Chondrocyte (in vitro differentiated cells): ENCODE measurements at regions not wholly inside any gene's neighbourhood (a gene's known extent, or its start where the extent isn't known, plus 50 kb on each side); places are given as distances from the start of the nearest gene placed in this dataset.

Source experiments
- DNase-seq: peaks from one replicate; pipeline ENCODE4 v3.0.0; 2021; ENCODE audit warnings: mixed read lengths, low spot score
- H3K27ac Mint-ChIP-seq: one replicate; pipeline ENCODE4 v1.8.0; 2021; ENCODE audit warnings: mild to moderate bottlenecking, moderate library complexity, mixed read lengths; ENCODE audit not compliant: unreplicated experiment
- H3K27me3 Mint-ChIP-seq: 2 replicates; pipeline ENCODE4 v1.8.0; 2021; ENCODE audit warnings: low read depth, mixed read lengths
- H3K36me3 Mint-ChIP-seq: 2 replicates; pipeline ENCODE4 v1.8.0; 2021; ENCODE audit warnings: low read depth, mixed read lengths
- H3K4me1 Mint-ChIP-seq: 2 replicates; pipeline ENCODE4 v1.8.0; 2021; ENCODE audit warnings: low read depth, mild to moderate bottlenecking, mixed read lengths
- H3K4me3 Mint-ChIP-seq: one replicate; pipeline ENCODE4 v1.8.0; 2021; ENCODE audit warnings: mild to moderate bottlenecking, moderate library complexity, mixed read lengths; ENCODE audit not compliant: unreplicated experiment
- H3K9me3 Mint-ChIP-seq: 2 replicates; pipeline ENCODE4 v1.8.0; 2021; ENCODE audit warnings: low read depth, mixed read lengths
- CTCF ChIP-seq: fragments of 200-600 bp; sonication (generic); IDR thresholded peaks from 2 replicates; pipeline ENCODE4 v1.5.0; 2021; ENCODE audit warnings: antibody characterized with exemption, mild to moderate bottlenecking, moderate library complexity

GRCh38 chr10:84826704-84827103, 498.3 kb downstream of the CCSER2 start:
- Mint-ChIP-seq H3K36me3 (no peaks in the 10 kb centered on the region), H3K4me3 (no peak overlapping the region), H3K9me3 (no peaks in the 10 kb centered on the region), H3K4me1 (peaks cover 62% of the 10 kb centered on the region), H3K27ac (peak overlapping the region; percentile 79), H3K27me3 (no peaks in the 10 kb centered on the region)
- DNase-seq, result no peak
- no peak for TF ChIP-seq CTCF

- H3K27me3 Mint-ChIP-seq, result no peaks in the 10 kb centered on the region
- H3K4me1 Mint-ChIP-seq, result peaks cover 49% of the 10 kb centered on the region
- H3K4me3 Mint-ChIP-seq, result no peak overlapping the region
- DNase-seq, result no peak
- H3K9me3 Mint-ChIP-seq, result no peaks in the 10 kb centered on the region
- no peak overlapping the region for H3K27ac Mint-ChIP-seq
- no peak for TF ChIP-seq CTCF
- no peaks in the 10 kb centered on the region for H3K36me3 Mint-ChIP-seq
Measured at GRCh38 chr10:84829131-84829530, 500.7 kb downstream of the CCSER2 start.

GRCh38 chr10:84837041-84837812, 508.8 kb downstream of the CCSER2 start:
- no peaks in the 10 kb centered on the region for H3K9me3 Mint-ChIP-seq

GRCh38 chr10:84837877-84838276, 509.5 kb downstream of the CCSER2 start:
- Mint-ChIP-seq H3K36me3 (no peaks in the 10 kb centered on the region), H3K4me1 (no peaks in the 10 kb centered on the region), H3K27ac (no peak overlapping the region)

More at GRCh38 chr10:84837041-84837812, 508.8 kb downstream of the CCSER2 start:
- Mint-ChIP-seq H3K4me3 (no peak overlapping the region), H3K27ac (no peak overlapping the region), H3K27me3 (no peaks in the 10 kb centered on the region), H3K4me1 (no peaks in the 10 kb centered on the region), H3K36me3 (no peaks in the 10 kb centered on the region)
- no peak for TF ChIP-seq CTCF
- DNase-seq, result no peak

GRCh38 chr10:84838851-84839250, 510.5 kb downstream of the CCSER2 start:
- no peak for TF ChIP-seq CTCF
- Mint-ChIP-seq H3K4me1 (no peaks in the 10 kb centered on the region), H3K4me3 (no peak overlapping the region), H3K36me3 (no peaks in the 10 kb centered on the region), H3K27me3 (no peaks in the 10 kb centered on the region), H3K9me3 (no peaks in the 10 kb centered on the region), H3K27ac (no peak overlapping the region)
- DNase-seq, result no peak

More at GRCh38 chr10:84837877-84838276, 509.5 kb downstream of the CCSER2 start:
- H3K9me3 Mint-ChIP-seq, result no peaks in the 10 kb centered on the region
- DNase-seq, result no peak
- no peak for TF ChIP-seq CTCF
- no peak overlapping the region for H3K4me3 Mint-ChIP-seq
- H3K27me3 Mint-ChIP-seq, result no peaks in the 10 kb centered on the region
